ENCODE measurements at regions not wholly inside any gene's neighbourhood (a gene's known extent, or its start where the extent isn't known, plus 50 kb on each side); places are given as distances from the start of the nearest gene placed in this dataset.

DNA sequence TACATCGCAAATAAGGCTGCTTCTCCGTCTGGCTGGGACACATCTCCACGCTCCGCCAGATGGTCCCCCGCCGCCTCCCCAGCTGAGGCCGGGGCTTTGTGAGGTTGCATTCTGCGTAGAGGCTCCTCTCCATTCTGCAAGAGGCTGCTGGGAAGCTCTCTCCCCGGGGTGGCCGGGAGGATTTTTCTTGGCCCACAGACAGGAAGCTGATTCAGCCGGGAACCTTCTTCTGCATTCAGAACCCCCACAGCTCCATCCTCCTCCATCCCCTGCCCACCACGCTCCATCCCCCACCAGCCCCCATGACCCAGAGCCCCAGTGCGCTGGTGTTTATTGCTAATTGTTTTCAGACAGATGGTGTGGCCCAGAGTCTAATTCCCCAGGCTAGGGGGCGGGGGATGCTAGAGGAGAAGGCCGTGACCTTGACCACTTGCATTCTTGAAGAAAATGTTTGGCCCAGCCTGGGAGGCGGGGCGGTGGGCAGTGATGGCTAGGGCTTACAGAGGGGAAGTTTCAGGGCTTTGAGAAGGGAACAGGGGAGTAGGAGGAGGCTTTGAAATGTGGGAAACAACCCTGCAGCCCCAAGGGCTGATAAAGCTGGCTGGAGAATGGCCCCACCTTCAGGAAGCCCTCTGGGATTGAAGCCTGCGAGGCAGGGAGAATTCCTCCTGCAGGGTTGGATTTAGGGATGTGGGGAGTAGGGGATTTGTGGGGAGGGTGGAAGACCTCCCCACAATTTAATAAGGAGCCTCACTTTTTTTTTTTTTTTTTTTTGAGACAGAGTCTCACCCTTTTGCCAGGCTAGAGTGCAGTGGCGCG is 88.5 kb upstream of the NCOR2 start:
- H3K27ac ChIP-seq (ENCODE audit: low read depth, low read length), result peak overlapping the region; percentile 73
- H2AFZ ChIP-seq (ENCODE audit: low read depth, low read length), result peak overlapping the region; percentile 72
- H3K27me3 ChIP-seq (ENCODE audit: insufficient read depth, low read length), result no peaks in the 10 kb centered on the region
- peak overlapping the region; percentile 85 for H3K27ac Mint-ChIP-seq (ENCODE audit: unreplicated experiment)
- H3K9ac ChIP-seq (ENCODE audit: low read length), result peak overlapping the region; percentile 60
- H3K9me3 ChIP-seq (ENCODE audit: insufficient read depth, low read depth, low read length), result no peaks in the 10 kb centered on the region
- H3K4me1 Mint-ChIP-seq (ENCODE audit: low read depth, unreplicated experiment), result peaks cover 34% of the 10 kb centered on the region
- H3K4me1 ChIP-seq (ENCODE audit: insufficient read depth, low read length), result peaks cover 31% of the 10 kb centered on the region
- H3K4me2 ChIP-seq (ENCODE audit: low read length), result peak overlapping the region; percentile 82
- no peaks in the 10 kb centered on the region for H3K9me3 Mint-ChIP-seq (ENCODE audit: unreplicated experiment)
- H4K20me1 ChIP-seq (ENCODE audit: insufficient read depth, low read length), result no peaks in the 10 kb centered on the region
- no peaks in the 10 kb centered on the region for H3K36me3 Mint-ChIP-seq (ENCODE audit: low read depth, unreplicated experiment)
- TF ChIP-seq EZH2 (IDR thresholded peaks at IDR 0.05; ENCODE audit: insufficient read depth, low read length), result no peak
- TF ChIP-seq, protein P1, sequence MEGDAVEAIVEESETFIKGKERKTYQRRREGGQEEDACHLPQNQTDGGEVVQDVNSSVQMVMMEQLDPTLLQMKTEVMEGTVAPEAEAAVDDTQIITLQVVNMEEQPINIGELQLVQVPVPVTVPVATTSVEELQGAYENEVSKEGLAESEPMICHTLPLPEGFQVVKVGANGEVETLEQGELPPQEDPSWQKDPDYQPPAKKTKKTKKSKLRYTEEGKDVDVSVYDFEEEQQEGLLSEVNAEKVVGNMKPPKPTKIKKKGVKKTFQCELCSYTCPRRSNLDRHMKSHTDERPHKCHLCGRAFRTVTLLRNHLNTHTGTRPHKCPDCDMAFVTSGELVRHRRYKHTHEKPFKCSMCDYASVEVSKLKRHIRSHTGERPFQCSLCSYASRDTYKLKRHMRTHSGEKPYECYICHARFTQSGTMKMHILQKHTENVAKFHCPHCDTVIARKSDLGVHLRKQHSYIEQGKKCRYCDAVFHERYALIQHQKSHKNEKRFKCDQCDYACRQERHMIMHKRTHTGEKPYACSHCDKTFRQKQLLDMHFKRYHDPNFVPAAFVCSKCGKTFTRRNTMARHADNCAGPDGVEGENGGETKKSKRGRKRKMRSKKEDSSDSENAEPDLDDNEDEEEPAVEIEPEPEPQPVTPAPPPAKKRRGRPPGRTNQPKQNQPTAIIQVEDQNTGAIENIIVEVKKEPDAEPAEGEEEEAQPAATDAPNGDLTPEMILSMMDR (IDR thresholded peaks at IDR 0.05; ENCODE audit: insufficient read depth, low read depth, low read length), result no peak
- H3K27me3 Mint-ChIP-seq (ENCODE audit: low read depth, unreplicated experiment), result peaks cover 5% of the 10 kb centered on the region
- no peaks in the 10 kb centered on the region for H3K79me2 ChIP-seq (ENCODE audit: insufficient read depth, low read length)
- H3K4me3 ChIP-seq (ENCODE audit: insufficient read depth, low read depth, low read length), result peak overlapping the region; percentile 21
- H3K36me3 ChIP-seq (ENCODE audit: insufficient read depth, low read length), result no peaks in the 10 kb centered on the region
- FAIRE-seq (peak; percentile 59), DNase-seq (ENCODE audit: low read depth) (peak; percentile 95)
- peak overlapping the region; percentile 24 for H3K4me3 Mint-ChIP-seq (ENCODE audit: unreplicated experiment)

DNA sequence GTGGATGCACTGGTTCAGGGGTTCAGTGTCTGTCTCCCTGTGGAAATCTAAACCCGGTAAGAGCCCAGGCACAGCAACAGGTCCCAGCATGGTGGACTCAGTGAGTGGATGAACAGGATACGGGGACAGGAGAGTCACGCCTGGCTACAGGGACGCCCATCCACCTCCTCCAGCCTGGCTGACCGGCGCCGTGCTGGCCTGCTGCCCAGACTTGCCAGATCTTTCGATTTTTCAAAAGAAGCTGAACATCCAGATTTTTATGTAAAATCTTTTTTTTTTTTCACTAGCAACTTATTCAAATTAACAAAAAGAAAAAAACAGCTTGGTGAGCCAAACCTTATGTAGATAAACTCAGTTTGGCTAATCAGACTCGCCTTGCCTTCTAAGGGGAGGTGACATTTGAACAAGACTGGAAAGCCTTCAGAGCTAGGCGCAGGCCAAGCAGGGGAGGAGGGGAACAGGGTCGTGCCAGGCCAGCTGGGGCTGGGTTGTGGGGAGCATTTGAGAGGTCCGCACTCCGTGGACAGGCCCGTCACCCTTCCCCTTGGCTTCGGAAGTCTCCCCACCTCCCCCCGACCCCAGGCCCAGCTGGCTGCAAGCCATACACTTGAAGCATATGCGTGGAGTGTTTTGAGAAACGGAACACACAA is 87.8 kb upstream of the NCOR2 start:
- peak overlapping the region; percentile 85 for H3K27ac Mint-ChIP-seq (ENCODE audit: unreplicated experiment)
- peak; percentile 76 for DNase-seq (ENCODE audit: low read depth)
- no peak for TF ChIP-seq EZH2 (IDR thresholded peaks at IDR 0.05; ENCODE audit: insufficient read depth, low read length)
- TF ChIP-seq, protein P1 (IDR thresholded peaks at IDR 0.05; ENCODE audit: insufficient read depth, low read depth, low read length), result no peak
- H3K4me1 Mint-ChIP-seq (ENCODE audit: low read depth, unreplicated experiment), result peaks cover 36% of the 10 kb centered on the region
- H3K4me3 Mint-ChIP-seq (ENCODE audit: unreplicated experiment), result no peak overlapping the region
- no peaks in the 10 kb centered on the region for H3K36me3 Mint-ChIP-seq (ENCODE audit: low read depth, unreplicated experiment)
- H3K79me2 ChIP-seq (ENCODE audit: insufficient read depth, low read length), result no peaks in the 10 kb centered on the region
- H3K4me1 ChIP-seq (ENCODE audit: insufficient read depth, low read length), result peaks cover 31% of the 10 kb centered on the region
- H3K9me3 ChIP-seq (ENCODE audit: insufficient read depth, low read depth, low read length), result no peaks in the 10 kb centered on the region
- H3K9me3 Mint-ChIP-seq (ENCODE audit: unreplicated experiment), result peaks cover 1% of the 10 kb centered on the region
- no peaks in the 10 kb centered on the region for H4K20me1 ChIP-seq (ENCODE audit: insufficient read depth, low read length)
- peak overlapping the region; percentile 21 for H3K4me3 ChIP-seq (ENCODE audit: insufficient read depth, low read depth, low read length)
- H3K36me3 ChIP-seq (ENCODE audit: insufficient read depth, low read length), result no peaks in the 10 kb centered on the region
- peak overlapping the region; percentile 60 for H3K9ac ChIP-seq (ENCODE audit: low read length)
- H3K27ac ChIP-seq (ENCODE audit: low read depth, low read length), result peak overlapping the region; percentile 73
- no peaks in the 10 kb centered on the region for H3K27me3 ChIP-seq (ENCODE audit: insufficient read depth, low read length)
- H3K27me3 Mint-ChIP-seq (ENCODE audit: low read depth, unreplicated experiment), result peaks cover 5% of the 10 kb centered on the region
- peak overlapping the region; percentile 72 for H2AFZ ChIP-seq (ENCODE audit: low read depth, low read length)
- FAIRE-seq, result no peak
- H3K4me2 ChIP-seq (ENCODE audit: low read length), result peak overlapping the region; percentile 82
